ENCODE measurements at regions not wholly inside any gene's neighbourhood (a gene's known extent, or its start where the extent isn't known, plus 50 kb on each side); places are given as distances from the start of the nearest gene placed in this dataset.
"Not testable (repeated sequence)": the region's sequence is repeated elsewhere in the genome, so short reads cannot be mapped to it uniquely, and the experiment has no call there.

DNA sequence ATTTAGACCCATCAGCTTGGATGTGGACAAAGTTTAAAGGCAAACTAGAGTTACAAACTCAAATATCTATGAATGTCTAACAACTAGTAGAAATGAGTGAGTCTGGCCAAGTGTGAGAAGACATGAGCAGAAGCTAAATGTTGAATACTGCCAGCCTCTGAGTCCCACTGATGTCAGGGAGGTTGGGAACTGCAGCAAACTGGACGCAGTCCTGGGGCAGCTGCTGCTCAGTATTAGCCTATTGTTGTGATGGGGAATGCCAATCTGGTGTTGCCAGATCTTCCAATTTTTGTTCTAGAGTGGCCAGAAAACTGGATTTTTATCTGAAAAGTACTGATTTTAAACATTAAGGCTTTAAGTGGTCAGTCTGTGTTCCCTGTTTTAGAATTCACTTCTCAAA is 770.4 kb upstream of the STXBP6 start:
- no peaks in the 10 kb centered on the region for H3K79me2 ChIP-seq (ENCODE audit: control insufficient read depth, insufficient read depth, low read length)
- H3K4me1 ChIP-seq (replicated peaks in 1 of 2; ENCODE audit: control insufficient read depth in 2 of 2, insufficient read depth in 2 of 2, low read length in 2 of 2), result no peaks in the 10 kb centered on the region
- no TSS peak for BruUV-seq (replicated peaks)
- ATAC-seq (no peak), DNase-seq (ENCODE audit: extremely low read depth in 1 of 4, low spot score in 3 of 4) (no peak), FAIRE-seq (no peak)
- H3K4me3 ChIP-seq, result no peak overlapping the region
- TF ChIP-seq ASH1L (IDR thresholded peaks at IDR 0.05; ENCODE audit: borderline replicate concordance, low read depth, partially characterized antibody), result no peak
- TF ChIP-seq, protein P1, sequence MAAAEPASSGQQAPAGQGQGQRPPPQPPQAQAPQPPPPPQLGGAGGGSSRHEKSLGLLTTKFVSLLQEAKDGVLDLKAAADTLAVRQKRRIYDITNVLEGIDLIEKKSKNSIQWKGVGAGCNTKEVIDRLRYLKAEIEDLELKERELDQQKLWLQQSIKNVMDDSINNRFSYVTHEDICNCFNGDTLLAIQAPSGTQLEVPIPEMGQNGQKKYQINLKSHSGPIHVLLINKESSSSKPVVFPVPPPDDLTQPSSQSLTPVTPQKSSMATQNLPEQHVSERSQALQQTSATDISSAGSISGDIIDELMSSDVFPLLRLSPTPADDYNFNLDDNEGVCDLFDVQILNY (CRISPR knock-in tag; IDR thresholded peaks at IDR 0.05), result no peak
- no peak for TF ChIP-seq FIP1L1 (IDR thresholded peaks at IDR 0.05; ENCODE audit: low read depth, low read length, poor library complexity, severe bottlenecking)
- TF ChIP-seq POLR2AphosphoS5 (IDR thresholded peaks at IDR 0.05; ENCODE audit: control insufficient read depth, insufficient read depth, low read depth, low read length), result no peak
- in situ Hi-C loops (cut with MboI), result no loop called here
- H3K36me3 ChIP-seq (ENCODE audit: control insufficient read depth, insufficient read depth, low read length), result no peaks in the 10 kb centered on the region
- CTCF ChIA-PET (ENCODE audit: low intra/inter-chr PET ratio), result no interaction called here
- WGBS (ENCODE audit: insufficient coverage, low coverage, missing lambda C conversion rate), result 0% methylated on average over 1 of the region's 1 CpG
- POLR2A ChIA-PET, result no interaction called here
- no peaks in the 10 kb centered on the region for H4K20me1 ChIP-seq (replicated peaks; ENCODE audit: control insufficient read depth, insufficient read depth, low read length)
- H3K27ac ChIP-seq (ENCODE audit: extremely low read depth, low read depth, low read length), result no peak overlapping the region
- no peak overlapping the region for H3K4me2 ChIP-seq (ENCODE audit: insufficient read depth, low read length)
- intact Hi-C loops (cut with micrococcal nuclease), result no loop called here
- no peaks in the 10 kb centered on the region for H3K27me3 ChIP-seq (ENCODE audit: control insufficient read depth in 2 of 2, insufficient read depth in 2 of 2, low read length in 2 of 2)
- no peak overlapping the region for H2AFZ ChIP-seq (ENCODE audit: low read depth, low read length)
- H3K9ac ChIP-seq (ENCODE audit: insufficient read depth in 1 of 2, low read depth in 2 of 2, low read length in 2 of 2), result no peak overlapping the region
- no peaks in the 10 kb centered on the region for H3K9me1 ChIP-seq (ENCODE audit: control insufficient read depth, insufficient read depth, low read length)
- H3K9me3 ChIP-seq (replicated peaks; ENCODE audit: control insufficient read depth, insufficient read depth, low read depth, low read length), result no peaks in the 10 kb centered on the region

DNA sequence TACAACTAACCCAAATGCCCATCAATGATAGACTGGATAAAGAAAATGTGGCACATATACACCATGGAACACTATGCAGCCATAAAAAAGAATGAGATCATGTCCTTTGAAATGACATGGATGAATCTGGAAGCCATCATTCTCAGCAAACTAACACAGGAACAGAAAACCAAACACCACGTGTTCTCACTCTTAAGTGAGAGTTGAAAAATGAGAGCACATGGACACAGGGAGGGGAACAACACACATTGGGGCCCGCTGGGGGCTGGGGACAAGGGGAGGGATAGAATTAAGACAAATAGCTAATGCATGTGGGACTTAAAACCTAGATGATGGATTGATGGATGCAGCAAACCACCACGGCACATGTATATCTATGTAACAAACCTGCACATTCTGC is 764.7 kb upstream of the STXBP6 start:
- H3K36me3 ChIP-seq (ENCODE audit: control insufficient read depth, insufficient read depth, low read length); ATAC-seq; POLR2A ChIA-PET; BruUV-seq (replicated peaks); H3K4me2 ChIP-seq (ENCODE audit: insufficient read depth, low read length); CTCF ChIA-PET (ENCODE audit: low intra/inter-chr PET ratio); H3K9me3 ChIP-seq (replicated peaks; ENCODE audit: control insufficient read depth, insufficient read depth, low read depth, low read length); H3K27me3 ChIP-seq (ENCODE audit: control insufficient read depth in 2 of 2, insufficient read depth in 2 of 2, low read length in 2 of 2); H3K9me1 ChIP-seq (ENCODE audit: control insufficient read depth, insufficient read depth, low read length); H2AFZ ChIP-seq (ENCODE audit: low read depth, low read length); H3K9ac ChIP-seq (ENCODE audit: insufficient read depth in 1 of 2, low read depth in 2 of 2, low read length in 2 of 2); H4K20me1 ChIP-seq (replicated peaks; ENCODE audit: control insufficient read depth, insufficient read depth, low read length); H3K4me3 ChIP-seq; FAIRE-seq; H3K27ac ChIP-seq (ENCODE audit: extremely low read depth, low read depth, low read length); DNase-seq (ENCODE audit: extremely low read depth in 1 of 4, low spot score in 3 of 4); in situ Hi-C loops (cut with MboI); H3K79me2 ChIP-seq (ENCODE audit: control insufficient read depth, insufficient read depth, low read length); intact Hi-C loops (cut with micrococcal nuclease); H3K4me1 ChIP-seq (replicated peaks in 1 of 2; ENCODE audit: control insufficient read depth in 2 of 2, insufficient read depth in 2 of 2, low read length in 2 of 2): not testable (repeated sequence)
- 0% methylated on average over 1 of the region's 3 CpGs for WGBS (ENCODE audit: insufficient coverage, low coverage, missing lambda C conversion rate)

Data from K562 (cell line).